ENCODE measurements at regions not wholly inside any gene's neighbourhood (a gene's known extent, or its start where the extent isn't known, plus 50 kb on each side); places are given as distances from the start of the nearest gene placed in this dataset.

DNA sequence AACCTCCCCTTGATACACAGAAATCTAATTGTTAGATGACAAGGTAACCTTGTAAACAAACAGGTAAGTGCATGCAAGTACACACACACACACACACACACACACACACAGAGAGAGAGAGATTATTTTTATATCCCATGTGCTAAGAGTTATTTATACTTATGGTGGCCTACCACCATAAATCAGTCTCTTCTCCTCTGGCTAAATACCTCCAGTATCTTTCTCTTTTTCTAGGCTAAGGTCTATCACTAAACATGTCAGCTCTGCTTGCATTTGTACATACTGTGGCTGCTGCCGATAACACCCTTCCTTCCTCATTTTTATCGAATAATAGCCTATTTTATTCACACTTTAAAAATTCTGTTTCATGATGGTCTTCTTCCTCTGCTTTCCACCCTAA, 172.4 kb downstream of the CNTN3 start:
- TF ChIP-seq, protein P1, sequence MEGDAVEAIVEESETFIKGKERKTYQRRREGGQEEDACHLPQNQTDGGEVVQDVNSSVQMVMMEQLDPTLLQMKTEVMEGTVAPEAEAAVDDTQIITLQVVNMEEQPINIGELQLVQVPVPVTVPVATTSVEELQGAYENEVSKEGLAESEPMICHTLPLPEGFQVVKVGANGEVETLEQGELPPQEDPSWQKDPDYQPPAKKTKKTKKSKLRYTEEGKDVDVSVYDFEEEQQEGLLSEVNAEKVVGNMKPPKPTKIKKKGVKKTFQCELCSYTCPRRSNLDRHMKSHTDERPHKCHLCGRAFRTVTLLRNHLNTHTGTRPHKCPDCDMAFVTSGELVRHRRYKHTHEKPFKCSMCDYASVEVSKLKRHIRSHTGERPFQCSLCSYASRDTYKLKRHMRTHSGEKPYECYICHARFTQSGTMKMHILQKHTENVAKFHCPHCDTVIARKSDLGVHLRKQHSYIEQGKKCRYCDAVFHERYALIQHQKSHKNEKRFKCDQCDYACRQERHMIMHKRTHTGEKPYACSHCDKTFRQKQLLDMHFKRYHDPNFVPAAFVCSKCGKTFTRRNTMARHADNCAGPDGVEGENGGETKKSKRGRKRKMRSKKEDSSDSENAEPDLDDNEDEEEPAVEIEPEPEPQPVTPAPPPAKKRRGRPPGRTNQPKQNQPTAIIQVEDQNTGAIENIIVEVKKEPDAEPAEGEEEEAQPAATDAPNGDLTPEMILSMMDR (IDR thresholded peaks at IDR 0.05) = no peak
- no peak for TF ChIP-seq POLR2A (IDR thresholded peaks at IDR 0.05)

Data from esophagus squamous epithelium (tissue), 4 donors.